ENCODE measurements at regions not wholly inside any gene's neighbourhood (a gene's known extent, or its start where the extent isn't known, plus 50 kb on each side); places are given as distances from the start of the nearest gene placed in this dataset.

- TF ChIP-seq CTCF (IDR thresholded peaks at IDR 0.05; ENCODE audit: low read length) (no peak), EZH2phosphoT487 (IDR thresholded peaks at IDR 0.05; ENCODE audit: low read length) (no peak)
Observed at GRCh38 chr2:82199493-82199852, 1894.9 kb upstream of the LRRTM1 start.
